OCI-M2 (cell line): ENCODE measurements at regions not wholly inside any gene's neighbourhood (a gene's known extent, or its start where the extent isn't known, plus 50 kb on each side); places are given as distances from the start of the nearest gene placed in this dataset.

ENCODE experiments used
- DNase-seq: peaks from one replicate; lab custom pipeline; 2025; ENCODE audit not compliant: unreplicated experiment; lab: John Stamatoyannopoulos, UW

DNA sequence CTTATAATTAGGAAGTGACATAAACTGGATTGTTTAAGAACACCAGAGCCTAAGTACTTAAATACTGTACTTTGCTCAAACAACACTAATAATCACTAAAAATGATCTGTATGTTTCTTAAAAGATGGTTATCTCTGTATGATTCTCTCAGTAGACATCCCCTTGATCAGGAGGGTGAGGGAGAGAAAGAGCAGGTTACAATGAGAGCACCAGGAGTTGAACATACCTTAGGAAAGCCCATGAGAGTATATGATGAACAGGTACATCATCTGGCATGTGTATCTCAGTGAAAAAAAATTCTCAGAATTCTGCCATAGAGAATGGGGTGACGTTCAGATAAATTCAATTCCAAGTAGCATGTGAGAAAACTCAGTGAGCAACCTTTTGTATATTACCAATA, 59.9 kb upstream of the IL2 start:
- no peak for DNase-seq

DNA sequence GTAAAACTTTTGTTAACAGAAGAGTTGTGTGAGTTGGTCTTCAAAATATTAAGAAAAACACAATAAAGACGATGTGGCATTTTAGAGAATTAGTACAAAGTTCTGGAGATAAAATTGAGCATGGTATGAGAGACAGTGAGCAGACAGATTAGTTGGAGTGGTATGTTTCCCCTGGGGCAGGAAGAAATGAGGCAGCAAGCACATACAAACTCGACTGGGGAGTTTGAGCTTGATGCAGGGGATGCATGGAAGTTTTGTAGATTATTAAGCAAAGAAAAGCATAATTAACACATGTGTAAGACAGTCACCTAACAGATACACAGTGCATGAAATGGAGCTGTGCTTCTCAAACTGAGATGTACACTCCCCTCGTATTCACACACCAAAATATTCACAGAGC, 58.1 kb upstream of the IL2 start:
- DNase-seq: no peak

DNA sequence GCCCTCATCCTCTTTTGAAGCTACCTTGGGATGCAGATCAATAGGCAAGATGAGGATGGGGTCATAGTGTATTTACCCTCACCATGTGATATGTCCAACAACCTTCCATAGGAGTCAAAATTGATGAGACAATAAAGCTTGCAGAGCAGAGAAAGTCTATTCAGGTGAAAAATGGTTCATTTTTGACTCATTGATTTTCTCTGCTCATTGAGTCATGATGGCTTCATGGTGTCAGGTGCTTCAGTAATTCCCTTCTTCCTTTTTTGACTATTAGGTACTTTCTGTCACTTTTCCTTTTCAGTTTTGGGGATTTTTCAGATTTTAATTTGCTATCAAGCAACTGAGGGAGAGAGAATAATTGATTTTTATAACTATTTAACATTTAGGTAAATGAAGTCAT, 55.9 kb upstream of the IL2 start:
- DNase-seq: no peak

DNA sequence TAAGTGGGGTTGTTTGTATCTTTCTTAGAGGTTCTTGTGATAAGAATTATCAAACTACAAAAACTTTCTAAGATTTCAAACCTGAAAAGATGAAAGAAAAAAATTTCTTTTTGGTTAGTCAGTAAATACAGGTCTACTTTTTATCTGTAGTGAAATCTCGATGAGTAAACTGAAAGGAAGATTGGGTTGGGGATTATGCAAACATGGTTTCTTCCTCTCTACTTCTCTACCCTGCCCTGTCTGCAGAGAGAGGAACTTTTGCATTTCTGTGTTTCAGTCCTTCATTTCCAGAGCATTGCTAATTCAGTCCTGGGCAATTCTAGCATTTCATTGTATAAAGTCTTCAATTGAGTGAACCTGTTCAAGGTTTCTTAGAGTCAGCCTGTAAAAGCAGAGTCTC, 51.6 kb upstream of the IL2 start:
- no peak for DNase-seq
